ENCODE measurements at regions not wholly inside any gene's neighbourhood (a gene's known extent, or its start where the extent isn't known, plus 50 kb on each side); places are given as distances from the start of the nearest gene placed in this dataset.

DNA sequence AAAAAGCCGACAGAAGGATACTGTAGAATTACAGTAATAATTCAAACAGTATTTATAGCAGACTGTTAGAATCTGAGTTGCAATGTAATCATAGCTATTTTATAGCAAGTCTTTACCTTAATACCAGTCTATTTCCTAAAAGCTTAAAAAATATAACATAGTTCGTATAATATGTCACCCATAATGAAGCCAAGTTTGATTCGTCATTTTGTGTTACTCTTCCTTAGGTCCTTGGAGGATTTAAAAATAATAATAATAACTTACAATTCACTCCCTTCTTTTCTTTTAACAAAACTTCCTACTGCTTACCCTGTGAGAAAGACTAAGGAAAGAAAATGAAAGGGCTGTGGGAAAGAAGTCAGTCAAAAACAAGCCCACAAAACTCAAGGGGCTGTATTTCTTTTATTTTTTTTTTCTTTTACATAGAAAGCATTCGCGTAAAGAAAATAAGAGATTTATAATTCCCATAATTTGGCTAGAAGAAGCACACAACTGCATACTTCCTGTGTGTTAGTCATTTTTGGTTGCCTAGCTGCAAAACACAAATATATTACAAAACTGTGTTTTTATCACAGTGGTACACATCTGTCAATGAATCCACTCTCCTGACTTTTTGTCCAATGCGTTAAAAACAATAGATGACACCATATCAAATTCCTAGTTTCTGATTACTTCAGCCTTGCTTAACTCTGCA lies 187.2 kb upstream of the CELF2 start:
- no peak for DNase-seq

DNA sequence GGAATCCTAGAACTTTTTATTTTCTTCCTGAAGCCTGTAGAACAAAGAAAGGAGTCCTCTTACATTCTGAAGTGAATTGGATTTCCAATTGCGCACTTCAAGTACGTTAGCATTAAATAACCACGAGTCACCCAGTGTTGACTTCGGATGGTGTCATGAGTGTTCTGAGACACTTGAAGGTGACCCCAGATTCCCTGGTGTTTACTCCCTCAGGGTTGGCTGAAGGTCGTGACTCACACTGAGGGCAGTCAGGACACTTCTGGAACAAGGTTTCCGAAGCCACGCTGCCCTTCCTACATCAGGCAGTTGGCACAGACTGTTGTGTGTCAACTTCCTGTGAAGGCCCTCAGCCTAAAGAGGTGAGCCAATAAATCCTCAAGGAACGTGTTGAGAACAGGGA lies 186.6 kb upstream of the CELF2 start:
- DNase-seq: no peak

DNA sequence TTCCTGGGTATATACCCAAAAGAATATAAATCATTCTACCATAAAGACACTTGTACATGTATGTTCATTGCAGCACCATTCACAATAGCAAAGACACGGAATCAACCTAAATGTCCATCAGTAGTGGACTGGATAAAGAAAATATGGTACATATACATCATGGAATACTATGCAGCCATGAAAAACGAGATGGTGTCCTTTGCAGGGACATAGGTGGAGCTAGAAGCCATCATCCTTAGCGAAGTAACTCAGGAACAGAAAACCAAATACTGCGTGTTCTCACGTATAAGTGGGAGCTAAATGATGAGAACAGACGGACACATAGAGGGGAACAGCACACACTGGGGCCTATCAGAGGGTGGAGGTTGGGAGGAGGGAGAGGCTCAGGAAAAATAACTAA lies 183.7 kb upstream of the CELF2 start:
- DNase-seq: no peak

DNA sequence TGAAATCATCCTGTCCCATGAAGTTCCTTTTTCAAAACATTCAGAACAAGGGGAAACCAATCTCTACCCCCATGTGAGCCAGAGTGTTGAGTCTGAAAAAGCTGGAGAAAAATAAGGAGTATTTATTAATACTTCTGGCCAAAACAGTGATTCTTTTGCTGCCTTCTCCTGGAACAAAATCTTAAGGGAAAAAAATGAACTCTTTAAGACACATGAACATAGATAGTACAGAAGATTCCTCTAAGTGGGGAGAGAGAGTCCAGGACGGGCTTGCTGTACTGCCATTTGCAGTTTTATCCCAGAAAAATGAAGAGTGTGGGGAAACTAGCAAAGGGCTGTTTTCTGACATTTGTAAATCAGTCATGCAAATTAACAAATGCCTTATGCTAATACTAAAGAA lies 173.4 kb upstream of the CELF2 start:
- DNase-seq: no peak

DNA sequence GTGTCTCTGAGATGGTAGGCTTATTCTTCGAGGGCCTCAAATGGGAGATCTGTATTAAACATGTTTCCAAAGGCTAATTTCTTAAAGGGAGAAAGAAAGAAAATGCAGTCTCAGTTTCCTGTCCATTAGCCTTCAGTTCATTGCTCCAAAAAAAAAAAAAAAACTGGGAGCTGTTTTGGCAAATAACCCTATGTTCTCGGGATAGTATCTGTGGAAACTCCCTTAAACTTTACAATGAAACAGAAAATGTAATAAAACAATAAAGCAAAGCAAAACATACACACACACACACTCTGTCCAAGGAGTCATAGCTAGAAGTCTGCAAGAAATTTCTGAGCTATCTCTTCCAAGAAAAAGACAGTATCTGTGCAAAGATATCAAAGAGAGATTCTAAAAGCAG lies 172.5 kb upstream of the CELF2 start:
- no peak for DNase-seq

DNA sequence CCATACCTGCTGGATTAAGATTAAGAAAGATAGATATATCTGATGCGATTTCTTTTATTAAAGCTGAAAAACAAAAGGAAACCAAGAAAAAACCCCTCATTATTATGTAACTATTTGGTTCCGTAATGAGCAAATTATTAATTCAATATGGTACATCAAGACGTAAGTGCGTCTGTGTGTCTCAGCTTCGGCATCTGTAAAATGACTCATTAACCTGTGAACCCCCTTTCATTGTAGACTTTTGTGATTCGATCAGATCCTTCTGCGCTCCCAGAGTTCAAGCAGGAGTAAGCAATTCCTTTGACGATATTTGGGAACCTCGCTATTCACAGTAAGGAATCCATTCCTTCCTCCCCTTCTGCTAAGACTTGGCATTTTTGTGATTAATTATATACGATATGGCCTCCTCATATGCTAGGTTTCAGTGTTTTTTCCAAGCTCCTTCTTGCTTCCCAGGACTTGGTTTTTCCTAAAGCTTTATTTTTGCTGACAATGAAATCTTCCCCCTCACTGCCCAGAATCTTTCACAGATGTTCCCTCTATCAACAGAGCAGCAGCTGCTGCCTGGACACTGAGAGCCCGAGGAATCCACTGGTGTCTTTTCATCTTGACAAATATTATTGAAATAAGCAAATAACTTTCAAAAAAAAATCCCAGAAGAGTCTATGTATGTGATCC lies 171.7 kb upstream of the CELF2 start:
- DNase-seq: no peak

DNA sequence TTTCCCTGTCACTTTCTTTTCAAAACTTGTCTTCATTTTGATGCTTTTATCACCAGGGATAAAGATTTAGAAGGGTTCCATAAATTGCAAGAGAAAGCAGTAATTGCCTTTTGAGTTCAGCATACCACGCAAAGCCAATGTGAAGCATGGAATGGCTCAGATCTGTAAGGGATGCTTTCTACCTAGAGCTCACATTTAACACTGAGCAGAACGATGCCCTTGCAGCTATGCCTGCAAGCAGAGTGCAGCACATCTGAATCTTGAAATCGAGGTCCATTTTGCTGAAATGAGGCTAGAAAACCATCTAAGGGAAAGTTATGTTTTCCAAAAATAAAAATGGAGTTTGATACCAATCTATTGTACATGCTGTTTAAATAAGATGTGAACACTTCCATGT lies 171.2 kb upstream of the CELF2 start:
- no peak for DNase-seq

DNA sequence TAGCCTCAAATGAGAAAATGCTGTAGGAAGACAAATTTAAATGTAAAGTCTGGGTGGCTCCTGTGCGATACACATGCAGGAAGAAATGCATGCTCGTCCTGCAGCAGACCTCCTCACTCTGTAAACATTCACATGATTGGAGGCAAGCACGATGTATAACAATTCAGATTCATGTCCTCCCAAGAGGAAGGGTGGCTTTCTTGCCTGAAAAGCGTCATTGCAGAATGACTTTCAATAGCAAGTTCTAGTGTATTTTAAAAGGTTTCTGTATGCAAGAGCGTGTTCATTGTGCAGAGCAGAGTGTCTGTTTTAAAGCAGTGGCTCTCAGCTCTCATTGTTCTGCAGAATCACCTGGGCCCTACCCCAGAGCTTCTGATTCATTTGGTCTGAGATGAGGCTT lies 170.3 kb upstream of the CELF2 start:
- DNase-seq: no peak

DNA sequence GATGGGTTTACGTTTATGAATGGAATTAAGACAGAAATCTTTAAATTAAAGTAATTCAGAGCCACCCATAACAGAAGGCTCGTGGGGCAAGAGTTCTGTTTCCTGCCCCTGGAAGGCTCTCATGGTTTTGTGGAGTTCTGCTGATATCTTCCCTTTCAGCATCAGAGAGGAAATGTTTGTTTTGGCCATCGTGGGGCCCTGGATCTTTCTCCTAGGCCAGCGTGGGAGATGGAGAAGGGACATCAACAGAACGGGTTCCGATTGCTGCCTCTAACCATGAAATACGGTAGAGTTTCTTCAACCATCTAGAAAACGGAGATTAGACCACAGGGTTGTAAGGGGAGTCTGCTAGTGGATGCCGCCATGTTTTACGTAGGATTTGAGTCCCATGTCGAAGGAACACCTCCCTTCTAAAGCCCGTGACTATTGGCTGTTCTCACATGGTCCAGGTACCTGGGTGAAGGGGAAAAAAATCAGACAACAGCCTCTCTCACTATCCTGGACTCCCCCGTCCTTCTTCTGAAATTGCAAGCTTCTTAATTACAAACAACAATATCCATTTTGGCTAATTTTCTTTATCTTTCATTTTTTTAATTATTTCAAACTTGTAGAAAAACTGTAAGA lies 169.1 kb upstream of the CELF2 start:
- no peak for DNase-seq

DNA sequence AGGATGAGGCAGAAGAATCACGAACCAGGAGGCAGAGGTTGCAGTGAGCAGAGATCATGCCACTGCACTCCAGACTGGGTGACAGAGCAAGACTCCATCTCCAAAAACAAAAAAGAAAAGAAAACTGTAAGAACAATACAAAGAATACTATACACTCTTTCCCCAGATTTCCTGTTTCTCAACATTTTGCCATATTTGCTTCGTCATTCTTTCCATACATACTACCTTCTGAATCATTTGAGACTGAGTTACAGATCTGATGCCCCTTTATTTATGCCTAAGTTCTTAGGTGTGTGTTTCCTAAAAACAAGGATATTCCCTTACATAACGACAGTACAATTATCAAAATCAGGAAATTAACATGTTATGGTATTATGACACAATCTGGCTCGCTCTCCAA lies 168.4 kb upstream of the CELF2 start:
- DNase-seq: no peak

DNA sequence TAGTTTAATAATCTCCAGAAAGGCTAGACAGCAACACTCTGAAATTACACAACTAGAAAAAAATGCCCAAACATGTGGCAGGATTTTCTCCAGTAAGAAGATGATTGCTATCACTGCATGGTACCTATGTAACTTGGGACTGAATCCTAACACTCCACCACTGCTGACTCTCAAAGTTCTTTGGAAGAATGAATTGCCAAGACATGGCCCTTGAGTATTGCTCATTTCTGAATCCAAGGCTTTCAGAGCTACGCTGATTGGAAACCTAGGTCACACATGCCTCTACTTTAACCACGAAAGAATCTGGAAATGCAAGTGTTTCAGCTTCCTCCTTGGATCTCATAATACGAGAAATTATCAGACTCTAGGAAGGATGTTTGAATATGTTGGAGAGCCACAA lies 167.5 kb upstream of the CELF2 start:
- DNase-seq: no peak

DNA sequence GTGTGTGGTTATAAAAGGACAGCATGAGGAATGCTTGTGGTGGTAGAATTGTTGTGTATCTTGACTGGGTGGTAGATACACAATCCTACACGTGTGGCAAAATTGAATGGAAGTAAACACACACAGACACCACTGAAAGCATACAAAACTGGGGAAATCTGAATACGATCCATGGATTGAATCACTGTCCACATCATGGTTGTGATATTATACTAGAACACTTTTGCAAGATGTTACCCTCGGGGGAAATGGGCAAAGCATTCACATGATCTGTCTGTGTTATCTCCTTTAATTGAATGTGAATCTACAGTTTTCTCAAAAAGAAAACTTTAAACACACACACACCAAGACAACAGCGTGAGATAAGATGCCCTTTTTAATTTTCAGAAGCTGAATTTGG lies 165.2 kb upstream of the CELF2 start:
- DNase-seq: no peak

DNA sequence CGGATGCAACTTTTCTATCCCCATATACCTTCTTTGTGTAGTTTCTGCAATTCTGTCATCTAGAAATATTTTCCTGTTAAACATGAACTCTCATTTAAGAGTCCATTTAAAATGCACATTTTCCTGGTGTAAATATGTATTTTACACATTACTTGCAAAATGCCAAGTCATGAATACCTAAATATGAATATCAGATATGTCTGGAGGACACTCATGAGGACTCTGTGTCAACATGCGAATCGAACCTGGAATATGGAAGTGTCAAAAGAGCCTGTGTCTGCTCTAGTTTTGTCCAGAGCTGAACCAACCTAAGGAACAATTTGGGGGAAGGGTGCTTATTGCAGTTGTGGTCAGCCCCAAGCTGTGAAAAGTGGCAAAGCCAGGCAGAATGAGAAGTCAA lies 163.7 kb upstream of the CELF2 start:
- no peak for DNase-seq

DNA sequence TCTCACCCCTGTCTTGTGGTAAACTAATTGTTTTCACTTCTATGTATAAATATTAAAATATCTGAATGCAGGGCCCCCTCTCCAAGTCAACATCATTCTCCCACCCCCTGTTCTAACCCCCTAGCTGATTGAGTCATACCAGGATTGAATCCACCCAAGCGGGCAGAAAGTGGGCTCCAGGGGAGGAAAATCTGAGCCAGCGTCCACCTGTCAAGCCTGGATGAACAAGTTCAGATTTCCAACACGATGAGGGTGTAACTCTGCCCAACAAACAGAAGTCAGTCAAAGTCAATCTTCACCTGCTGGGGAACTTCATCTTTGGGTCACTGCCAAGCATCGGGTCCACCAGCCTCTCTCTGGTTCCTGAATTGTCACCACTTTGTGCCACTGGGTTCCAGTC lies 162.9 kb upstream of the CELF2 start:
- DNase-seq: no peak

DNA sequence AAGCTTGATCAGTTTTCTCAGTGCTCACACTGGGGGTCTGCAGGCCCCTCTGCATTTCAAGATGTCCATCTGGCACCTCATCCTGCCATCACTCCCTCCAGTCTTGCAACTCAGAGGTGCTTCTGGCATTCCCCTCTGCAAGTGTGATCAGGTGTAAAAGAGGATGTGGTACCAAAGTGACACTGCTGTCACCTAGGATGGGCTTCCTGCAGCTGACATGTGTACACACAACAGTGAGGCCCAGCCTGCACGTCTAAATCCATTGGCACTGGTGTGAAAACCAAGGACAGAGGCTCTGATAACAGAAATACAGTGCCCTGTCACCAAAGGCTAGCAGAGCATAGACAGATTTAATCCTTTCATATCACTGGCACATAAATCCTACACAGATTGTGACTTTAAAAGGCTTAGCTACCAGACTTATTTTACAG lies 162.5 kb upstream of the CELF2 start:
- DNase-seq: no peak

DNA sequence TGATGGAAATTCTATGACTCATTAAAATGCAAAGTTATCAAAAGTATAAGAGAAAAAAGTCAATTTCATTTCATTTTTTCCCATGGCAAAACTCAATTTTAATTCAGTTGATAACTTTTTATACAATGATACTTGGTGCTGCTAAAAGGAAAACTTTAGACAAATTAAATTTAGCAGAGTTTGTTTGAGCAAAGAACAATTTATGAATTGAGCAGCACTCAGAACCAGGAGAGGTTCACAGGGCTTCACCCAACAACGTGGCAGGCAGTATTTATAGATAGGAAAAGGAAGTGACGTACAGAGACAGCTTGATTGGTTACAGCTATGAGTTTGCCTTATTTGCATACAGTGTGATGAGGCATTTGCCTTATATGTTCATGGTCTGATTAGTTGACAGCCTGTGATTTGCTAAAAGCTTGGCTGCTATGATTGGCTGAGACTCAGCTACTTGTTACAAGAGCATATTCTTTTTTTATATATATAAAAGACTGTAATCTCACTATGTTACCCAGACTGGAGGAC lies 157.2 kb upstream of the CELF2 start:
- no peak for DNase-seq

DNA sequence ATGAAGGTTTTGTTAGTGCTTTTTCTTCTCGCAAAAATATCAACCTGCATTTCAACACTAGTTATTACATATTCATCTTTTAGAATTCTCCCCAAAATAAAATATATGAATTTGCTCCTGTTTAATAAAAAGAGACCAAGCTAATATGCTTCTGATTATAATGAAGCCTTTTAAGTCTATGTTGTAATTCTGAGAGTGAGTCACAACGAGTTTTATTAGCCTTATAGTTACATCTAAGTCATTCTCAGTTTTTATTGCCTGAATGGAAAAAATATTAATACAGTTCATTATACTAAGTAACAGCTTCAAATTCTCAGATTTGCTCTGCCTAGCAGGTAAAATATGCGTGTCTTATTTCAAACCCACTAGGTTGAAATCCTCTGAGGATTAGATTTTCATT lies 152.4 kb upstream of the CELF2 start:
- no peak for DNase-seq

DNA sequence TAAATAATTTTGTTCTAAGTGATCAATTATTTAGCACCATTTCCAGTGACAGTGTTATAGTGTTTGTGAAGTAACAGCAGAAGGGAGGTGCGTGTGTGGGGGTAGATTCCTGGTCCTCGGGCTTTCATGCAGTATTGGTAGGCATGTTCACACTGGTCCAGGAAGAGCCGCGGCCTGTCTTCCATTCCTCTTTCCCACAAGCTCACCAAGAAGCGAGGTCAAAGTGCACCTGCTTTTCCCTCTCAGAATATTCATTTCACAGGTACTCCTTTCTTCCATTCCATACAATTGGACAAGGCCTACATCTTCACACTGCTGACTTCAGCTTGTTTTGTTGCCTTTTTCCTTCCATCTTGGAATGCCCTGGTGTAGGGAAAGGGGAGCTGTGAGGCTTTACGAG lies 151.8 kb upstream of the CELF2 start:
- no peak for DNase-seq

DNA sequence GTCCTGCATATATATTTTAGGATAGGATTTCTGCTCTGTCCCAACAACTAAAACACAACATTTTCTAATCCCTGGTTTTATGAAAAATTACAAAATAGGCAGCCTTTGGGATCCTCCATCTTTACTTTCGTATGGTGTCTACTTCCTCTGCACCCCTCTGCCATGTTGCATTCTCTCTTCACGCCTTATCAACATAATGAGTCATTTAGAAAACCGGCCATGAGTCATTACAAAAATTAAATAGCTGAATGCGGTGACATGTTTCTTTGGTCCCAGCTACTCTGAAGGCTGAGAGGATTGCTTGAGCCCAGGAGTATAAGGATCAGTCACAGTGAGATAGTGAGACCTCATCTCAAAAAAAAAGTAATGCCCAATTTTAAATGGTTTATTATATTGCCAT lies 148.1 kb upstream of the CELF2 start:
- no peak for DNase-seq

DNA sequence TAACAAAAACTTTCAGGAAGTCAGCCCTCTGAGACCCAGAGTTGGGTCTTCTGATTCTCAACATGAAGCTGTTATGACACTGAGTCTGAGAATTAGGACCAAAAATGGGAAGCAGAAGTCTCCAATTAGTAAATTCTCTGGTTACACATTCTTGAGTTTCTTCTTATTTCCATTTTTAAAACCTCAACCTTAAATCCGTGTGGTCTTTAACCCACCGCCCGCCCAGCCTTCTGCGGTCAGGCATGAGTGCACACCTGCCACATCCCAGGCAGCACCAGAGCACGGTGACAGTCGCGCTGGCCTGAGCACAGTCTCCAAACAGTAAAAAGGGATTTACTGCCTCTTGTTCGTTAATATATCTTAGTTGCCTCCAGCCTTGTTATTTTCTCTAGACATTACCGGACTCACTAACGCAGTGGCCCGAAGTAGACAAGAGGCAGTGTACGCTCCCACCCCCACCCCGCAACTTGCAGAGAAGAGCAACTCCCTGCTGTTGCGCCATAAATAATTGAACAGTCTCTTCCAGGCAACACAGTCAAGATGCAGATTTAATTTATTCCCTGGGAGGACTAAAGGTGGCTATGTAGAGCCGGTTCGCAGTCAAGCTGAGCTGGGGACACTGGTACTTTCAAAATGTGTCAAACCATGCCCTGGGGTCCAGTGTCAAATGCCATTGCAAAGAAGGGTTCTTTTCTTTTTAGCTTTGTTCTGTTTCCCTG lies 147.0 kb upstream of the CELF2 start:
- no peak for DNase-seq

DNA sequence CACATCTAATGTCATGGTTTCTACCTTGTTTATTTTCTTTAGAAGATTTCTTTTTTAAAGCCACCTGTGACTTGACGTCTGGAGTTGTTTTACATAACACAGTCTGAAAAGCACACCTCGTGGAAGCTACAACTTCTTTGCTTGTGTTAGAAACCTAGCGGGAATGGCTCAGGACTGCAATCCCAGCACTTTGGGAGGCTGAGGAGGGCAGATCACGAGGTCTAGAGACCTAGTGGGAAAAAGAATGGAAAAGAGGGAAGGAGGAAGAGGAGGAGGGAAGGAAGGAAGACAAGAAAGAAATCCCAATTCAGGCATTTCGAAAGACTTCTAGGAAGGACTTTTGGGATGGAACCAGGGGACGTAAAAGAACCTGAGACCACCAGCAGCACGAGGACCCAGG lies 146.3 kb upstream of the CELF2 start:
- no peak for DNase-seq

DNA sequence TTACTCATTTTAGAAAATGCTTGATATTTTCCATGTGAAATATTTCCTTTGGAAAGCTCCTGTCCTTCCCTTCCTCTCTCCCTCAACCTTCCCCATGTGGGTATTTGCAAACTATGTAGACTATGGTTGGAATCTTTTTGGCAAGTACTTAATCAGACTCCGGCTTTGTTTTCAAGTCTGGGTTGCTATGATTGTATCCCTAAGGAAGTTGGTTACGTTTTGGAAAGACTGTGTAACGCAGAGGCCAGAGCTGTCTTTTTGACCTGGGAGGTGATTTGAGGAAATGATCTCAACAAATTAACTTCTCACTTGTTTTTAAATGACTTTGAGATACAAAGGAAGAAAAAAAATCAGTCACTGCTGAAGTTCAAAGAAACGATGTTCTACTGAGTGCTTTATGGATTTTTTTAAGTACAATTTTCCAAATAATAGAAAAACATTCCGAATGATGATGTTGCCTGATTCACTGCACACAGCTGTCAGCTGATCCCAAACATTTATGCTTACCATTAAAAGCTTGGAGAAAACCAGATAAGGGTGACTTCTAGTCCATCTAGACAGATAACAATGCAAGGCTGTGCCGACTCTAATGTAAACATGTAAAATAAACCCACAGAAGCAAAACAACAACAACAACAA lies 145.5 kb upstream of the CELF2 start:
- no peak for DNase-seq

DNA sequence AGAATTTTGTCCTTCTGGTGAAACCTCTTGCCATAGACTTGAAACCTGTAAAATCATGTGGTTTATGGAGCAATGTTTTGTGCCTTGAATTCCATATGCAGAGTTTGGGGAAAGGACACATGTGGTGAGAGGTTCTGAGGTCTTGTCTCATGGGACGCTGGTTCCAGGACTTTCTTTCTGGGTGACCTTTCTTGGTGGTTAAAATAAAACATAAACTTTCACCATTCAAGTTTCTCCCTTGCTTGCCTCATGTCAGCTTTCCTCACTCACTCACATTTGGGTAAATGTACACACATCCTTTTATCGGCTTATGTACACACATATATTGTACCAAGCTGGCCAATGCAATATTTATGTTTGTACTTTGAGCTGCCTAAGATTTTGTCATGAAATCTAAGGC lies 144.9 kb upstream of the CELF2 start:
- DNase-seq: no peak

Data from activated CD4-positive, alpha-beta T cell treated with anti-CD3 and anti-CD28 coated beads for 4 hours (primary cell).